ENCODE measurements at regions not wholly inside any gene's neighbourhood (a gene's known extent, or its start where the extent isn't known, plus 50 kb on each side); places are given as distances from the start of the nearest gene placed in this dataset.

DNA sequence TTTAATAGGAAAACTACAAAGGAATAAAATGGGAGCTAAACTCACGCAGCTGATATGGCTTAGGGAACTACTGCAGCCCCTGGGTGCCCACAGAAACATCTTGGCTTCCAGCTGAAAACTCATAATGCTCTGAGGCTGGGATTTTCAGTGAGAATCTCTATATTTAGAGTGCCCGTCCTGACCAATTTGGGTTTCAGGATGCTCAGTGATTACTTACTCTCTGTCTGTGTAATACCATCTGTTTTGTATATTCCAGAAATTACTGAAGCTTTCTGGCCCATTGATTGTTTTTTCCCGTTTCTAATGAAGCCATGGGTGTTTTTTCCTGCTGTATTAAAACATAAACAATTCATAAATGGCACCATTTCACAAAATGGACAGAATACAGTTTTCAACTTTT, 50.6 kb upstream of the ZNF385D start:
- no peak for DNase-seq (ENCODE audit: low spot score)

DNA sequence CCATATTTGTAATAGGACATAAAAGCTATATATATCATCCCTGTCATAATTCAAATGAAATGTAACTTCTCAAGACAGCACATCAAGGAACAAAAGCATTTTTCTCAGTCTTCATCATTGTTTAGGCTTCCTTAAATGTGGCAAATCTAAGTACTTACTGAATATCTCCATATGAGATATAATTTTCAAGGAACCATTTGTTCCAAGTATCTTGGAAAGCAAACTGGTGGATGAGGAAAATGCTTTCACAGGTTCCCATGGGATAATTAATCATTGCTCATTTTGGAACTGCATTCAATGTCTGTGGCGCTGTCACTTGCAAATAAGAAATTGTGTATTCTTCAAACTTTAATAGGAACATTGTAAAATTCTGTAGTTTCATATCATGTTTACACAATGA, 52.6 kb upstream of the ZNF385D start:
- no peak for DNase-seq (ENCODE audit: low spot score)

DNA sequence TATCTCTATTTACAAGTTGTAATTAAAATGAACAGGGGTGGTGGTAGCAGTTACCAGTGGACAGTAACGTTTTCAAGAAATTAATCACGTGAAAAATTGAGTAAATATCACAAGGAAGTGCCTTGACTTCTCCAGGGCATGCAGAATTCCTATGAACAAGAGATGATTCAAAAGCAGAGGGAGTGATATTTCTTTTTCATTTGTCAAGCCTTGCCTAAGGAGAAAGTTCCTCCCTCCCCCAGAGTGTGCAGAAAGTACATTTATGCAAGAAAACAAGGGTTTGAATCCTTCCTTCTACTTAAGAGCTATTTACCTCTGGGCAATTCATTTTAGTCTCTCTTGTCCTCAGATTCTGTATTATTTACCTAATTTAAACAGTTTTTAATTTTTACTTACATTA, 53.3 kb upstream of the ZNF385D start:
- no peak for DNase-seq (ENCODE audit: low spot score)

DNA sequence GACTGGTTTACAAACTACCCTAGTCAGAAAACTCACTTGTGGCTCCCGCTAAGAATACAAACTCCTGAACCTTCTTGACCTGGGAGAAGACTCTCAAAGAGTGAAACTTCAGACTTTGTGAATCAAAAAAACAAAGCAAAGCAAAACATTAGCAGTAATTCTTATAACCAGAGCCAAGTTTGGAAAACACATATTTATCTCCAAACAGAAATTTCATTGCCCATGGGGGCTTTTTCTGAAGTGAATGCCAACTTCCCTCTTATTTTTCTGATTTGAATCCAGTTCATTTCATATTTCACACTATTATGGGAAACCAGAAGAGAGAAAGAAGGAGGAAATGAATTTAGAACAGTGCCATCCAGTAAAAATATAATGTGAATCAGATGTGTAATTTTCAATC, 55.7 kb upstream of the ZNF385D start:
- no peak for DNase-seq (ENCODE audit: low spot score)

DNA sequence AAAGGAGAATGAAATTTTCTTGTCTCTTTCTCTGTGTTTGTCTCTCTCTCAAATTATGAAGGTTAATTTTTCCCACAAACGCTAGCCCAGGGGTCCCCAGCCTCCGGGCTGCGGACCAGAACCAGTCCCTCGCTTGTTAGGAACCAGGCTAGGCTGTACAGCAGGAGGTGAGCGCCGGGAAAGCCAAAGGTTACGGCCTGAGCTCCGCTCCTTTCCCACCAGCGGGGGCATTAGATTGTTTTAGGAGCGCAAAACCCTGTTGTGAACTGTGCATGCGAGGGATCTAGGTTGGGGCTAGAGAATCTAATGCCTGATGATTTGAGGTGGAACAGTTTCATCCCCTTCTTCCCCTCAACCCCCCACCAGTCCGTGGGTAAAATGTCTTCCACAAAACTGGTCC, 74.7 kb upstream of the ZNF385D start:
- no peak for DNase-seq (ENCODE audit: low spot score)

DNA sequence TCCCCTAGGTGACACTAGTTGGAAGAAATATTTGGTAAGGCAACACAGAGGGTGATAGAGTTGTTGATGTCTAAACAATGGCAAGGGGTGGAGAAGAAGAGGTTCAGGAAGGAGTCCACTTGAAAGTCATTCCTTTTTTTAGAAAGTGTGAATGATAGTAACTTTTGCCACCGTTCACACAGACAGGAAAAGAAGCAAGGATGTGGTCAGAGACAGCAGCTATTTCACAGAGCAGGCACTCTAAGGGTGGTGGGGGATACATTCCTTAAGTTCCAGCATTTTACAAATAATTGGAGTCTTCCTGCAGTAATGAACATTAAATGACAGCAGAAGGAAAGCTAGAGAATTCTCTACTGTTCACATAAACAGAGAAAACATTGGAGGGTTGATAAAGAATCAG, 75.4 kb upstream of the ZNF385D start:
- peak; percentile 21 for DNase-seq (ENCODE audit: low spot score)

DNA sequence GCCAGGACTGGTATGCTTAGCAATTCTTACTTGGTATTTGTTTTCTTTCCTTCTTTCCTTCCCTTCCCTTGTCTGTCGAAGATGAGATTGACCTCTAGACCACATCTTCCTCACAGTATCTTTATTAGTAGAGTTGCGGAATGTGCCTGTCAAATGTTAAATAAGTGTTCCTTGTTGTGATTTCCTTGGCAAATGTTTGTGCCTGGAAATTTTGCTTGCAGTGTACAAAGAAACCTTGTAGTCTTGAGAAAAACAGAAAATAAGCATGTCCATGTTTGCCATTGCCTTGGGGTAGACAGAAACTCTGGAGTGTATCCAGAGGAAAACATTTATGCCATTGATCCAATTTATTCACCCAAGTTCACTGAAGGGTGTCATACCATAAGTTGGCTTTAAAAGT, 79.5 kb upstream of the ZNF385D start:
- no peak for DNase-seq (ENCODE audit: low spot score)

DNA sequence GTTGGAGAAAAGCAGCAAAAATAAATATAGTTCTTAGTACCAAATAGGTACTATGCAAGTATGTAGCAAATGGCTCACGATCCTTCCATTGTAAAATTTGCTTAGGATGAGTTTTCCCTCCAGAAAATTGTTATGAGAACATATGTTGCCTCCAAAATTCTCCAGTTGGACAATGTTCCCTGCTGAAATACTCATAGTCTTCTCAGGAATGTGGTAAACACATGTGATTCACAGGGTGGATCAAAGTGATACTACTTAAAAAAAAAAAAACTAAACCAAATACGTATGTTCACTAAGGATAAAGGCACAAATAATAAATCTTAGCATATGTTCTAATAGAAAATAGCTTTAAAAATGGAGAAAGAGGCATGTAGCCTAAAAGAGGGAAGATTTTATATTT, 84.3 kb upstream of the ZNF385D start:
- DNase-seq (ENCODE audit: low spot score) = peak; percentile 35

DNA sequence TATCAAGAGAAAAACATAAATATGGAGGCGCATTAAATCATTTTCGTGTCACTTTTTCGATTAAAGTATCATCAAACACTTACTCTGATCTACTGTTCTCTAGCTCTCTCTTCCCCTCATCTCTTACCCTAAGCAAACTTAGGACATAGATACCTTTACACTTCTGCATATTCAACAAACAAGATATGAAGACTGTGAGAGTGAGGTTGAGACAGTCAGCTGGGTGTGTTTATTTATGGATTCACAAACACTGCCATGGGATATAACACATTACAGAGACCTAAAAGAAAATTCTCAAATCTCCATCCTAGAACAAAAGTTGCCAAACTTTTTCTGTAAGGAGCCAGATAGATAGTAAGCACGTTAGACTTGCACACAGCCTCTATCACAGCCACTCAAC, 85.2 kb upstream of the ZNF385D start:
- no peak for DNase-seq (ENCODE audit: low spot score)

DNA sequence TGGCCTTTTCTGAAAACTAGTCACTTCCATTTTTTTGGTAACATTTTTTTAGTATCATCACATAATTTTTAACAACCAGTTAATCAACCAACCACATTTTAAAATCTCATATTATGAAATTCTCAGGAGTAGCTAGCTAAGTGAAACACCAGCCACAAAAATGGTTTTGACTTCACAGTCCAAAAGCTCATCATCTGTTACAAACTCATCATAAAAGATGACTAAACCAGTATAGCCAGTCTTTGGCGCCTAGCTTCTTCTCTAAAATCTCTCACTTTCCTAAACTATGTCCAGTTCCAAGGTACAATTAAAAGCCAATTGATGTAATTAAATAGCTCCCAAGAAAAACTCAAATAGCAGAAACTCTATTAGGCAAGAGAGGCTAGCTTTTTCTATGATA, 88.2 kb upstream of the ZNF385D start:
- DNase-seq (ENCODE audit: low spot score) = peak; percentile 40

DNA sequence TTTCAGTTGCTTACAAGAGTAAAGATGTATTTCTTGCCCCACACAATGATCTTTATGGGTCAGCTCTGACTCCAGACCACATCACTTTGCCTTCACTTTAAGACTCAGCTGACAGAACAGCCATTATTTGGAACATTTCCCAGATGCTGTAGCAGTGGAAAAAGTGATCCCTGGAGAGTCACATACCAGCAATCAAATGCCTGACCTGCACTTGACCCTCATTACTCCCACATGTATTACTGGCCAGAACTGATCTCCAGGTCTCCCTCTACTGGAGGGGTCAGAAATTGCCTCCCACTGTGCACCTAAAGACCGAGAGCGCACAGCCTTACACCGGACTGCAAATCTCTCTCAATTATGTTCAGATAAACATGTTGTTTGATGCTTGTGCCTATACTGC, 88.6 kb upstream of the ZNF385D start:
- peak; percentile 82 for DNase-seq (ENCODE audit: low spot score)

DNA sequence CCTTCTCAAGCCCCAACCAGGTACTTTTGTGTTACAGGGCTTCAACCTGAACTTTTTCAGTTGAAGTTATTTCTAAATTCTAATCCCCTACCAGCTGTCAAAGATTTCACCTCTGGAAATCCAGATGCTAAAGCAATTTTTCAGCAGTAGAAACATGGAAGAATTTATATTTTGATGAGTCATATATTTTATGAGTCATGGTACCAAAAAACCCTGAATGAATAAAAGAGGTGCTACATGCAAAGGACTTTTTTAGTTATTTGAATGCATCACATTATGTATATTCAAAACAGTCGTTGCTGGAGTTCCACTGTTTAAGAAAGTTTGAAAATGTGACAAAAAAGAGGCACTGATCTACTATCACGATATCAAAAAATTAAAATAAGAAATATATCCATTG, 96.0 kb upstream of the ZNF385D start:
- no peak for DNase-seq (ENCODE audit: low spot score)

DNA sequence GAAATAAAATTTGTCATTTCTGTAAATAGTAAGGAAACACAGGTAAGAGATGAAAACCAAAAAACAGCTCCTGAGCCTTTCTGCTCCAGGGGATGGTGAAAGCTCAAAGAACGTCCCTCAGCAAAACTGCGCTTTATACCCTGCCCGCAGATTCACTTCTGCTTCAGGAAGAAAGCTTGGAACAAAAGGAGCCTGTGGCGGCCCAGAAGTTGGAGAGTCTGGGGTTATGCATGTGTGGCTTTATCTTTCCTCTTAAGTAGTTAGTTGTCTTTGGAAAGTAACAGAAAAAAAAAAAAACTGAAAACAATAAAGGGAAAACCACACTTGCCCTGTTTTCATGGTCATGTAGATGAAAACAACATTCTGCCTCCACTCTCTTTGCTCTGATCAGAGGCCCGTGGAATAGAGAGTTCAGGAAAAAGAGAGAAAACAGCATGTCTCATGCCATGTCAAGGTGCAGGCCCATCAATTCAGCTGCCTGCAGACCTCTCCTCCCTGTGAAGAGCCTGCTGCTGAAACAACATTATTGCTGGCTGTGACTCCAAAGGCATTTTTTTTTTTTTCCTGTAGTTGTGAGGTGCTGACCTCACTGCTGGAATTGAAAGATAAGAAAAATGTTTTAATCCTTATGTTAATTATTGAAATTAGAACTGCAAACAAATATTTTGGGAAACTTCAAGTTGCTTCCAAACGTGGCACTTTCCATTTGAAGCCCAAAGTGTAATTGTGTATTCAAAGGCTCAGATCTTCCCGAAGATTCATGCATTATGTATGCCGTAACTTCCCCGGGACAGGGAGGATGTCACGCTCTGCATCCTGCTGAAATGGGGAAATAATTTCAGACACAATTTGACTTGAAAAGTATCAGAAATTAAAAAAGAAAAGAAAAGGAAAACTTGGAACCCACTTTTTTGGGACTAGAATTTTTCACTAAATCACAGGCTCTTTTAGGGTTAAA, 108.4 kb upstream of the ZNF385D start:
- DNase-seq (ENCODE audit: low spot score) = no peak

DNA sequence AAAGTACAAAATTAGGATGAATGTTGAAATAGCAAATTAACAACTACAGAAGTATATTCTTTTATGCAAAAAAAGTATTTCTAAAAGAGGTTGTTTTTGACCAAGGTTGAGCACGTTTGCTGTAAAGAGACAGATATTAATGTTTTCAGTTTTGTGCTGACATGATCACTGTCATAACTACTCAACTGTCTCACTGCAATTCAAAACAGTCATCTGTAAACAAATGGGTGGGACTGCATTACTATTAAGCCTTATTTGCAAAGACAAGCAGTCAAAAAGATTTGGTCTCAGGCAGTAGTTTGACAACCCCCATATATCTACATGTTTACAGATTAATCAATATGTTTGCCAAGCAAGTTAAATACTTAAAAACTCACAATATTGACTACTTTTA, 109.1 kb upstream of the ZNF385D start:
- no peak for DNase-seq (ENCODE audit: low spot score)

DNA sequence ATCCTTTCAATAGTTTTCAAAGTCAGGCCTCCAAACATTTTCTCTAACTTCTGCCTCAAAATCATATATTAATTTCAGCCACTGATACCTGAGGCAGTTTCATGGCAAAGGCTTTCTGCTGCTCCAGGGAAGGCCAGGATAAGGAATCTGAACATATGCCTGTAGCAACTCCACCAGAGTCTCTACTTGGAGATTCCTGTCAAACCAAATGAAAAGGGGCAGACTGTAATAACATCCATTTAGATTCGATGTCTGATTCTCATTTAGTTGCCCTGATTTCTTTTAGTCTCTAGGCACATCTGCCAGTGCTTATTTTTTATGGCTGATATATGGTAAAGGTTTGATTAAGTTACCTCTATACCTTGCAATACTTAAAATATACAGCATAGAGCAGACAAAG, 109.6 kb upstream of the ZNF385D start:
- DNase-seq (ENCODE audit: low spot score) = no peak

DNA sequence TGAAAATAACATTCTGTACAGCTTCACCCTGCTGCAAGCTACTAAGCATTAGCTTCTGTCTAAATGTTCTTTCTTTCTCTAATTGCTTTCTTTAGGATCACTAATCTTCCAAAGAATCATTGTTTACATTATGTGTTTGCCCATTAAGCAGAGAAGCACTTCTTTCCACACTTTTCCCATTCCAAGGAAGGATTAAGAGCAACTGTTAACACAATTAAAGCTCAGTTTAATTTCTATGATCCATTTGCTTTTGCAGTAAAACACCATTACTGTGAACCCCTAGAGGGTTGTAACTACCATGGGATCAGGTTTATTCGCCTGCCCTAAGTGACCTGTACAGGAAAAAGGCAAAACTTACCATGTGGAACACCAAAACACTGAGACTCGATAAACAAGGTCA, 125.8 kb upstream of the ZNF385D start:
- DNase-seq (ENCODE audit: low spot score) = no peak

DNA sequence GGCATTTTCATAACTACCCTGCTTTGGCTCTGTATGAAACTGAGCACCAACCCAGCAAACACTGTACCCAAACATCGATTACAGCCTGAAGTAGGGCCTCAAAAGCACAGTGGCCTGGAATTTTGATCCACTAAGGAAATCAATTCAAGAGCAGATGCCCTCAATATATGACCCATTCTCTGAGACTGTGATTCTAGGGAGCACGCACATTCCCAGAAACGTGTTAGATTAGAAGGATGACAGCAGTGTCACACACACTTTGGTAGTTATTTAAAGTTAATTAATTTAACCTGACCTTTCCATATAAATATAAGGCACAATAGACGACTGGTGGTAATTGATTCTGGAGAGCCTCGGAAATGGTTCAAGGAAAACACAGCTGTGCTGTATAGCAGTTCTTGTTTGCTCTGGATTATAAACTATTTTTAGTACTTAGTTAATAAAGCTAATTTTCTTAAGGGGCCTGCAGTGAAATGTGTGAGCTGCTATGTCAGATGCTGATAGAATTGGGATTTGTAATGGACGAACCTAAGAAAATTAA, 126.3 kb upstream of the ZNF385D start:
- DNase-seq (ENCODE audit: low spot score) = no peak

DNA sequence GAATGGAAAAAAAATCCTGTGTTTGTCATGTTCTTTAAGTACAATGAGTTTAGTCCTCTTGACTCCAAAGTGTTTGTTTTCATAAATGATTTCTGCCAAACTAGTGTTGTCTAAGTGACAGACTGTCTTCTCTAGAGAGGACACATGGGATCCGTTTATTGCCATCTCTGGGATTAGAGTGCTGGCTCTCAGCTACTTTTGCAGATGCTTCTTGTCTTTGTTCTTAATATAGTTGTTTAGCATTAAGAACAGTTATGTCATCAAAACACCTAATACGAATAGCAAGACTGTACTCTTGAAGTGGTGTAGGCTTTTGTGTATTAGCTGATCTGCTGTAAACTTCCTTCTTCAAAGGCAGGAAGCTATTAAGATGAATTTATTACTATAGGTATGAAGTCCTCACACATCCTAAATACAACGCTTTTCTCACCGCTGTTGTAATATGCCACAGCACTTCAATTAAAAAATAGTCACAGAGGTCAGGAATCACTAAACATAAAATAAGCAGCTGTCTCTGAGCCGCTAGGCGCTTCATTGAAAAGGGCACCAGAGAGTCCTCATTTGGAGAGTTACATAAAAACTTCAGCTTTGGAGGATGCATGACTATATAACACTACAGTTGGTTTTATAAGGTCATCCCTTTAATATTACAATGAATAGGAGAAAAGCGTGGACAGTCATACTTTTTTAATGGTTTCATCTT, 128.3 kb upstream of the ZNF385D start:
- DNase-seq (ENCODE audit: low spot score) = no peak

DNA sequence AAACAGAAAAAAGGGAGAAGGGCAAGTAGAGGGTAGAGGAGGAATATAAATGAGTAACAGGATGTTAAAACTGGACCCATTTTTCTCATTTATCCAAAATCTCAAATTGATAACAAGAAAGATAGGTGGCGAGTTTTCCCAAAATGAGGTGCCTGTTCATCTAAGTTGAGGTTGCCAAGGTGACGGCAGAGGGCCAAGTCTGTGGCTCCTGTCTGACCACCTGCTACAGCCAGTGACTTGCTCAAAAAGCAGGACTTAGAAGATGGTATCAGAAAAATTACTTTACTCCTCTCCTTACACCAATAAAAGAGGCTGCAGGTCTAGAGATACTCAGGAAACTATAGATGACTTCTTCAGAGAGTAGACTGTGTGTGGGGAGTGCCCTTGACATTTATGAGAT, 137.6 kb upstream of the ZNF385D start:
- no peak for DNase-seq (ENCODE audit: low spot score)

DNA sequence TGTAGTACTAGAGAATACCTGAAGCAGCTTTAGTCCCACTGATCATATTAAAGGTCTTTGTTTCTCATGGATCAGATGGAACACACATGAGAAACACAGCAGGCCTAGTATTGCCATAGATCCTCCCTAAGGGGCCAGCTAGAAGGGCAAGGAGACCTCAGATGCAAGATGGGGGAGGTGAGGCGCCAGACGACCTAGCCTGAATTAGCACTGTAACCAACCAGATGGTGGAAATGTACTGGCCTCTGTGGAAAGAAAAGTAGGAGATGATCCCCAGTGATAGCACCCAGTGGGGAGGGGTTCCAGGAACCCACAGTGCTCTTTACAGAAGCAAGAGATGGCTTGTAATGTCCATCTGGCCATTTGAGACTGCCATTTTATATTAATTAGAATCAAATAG, 138.2 kb upstream of the ZNF385D start:
- DNase-seq (ENCODE audit: low spot score) = no peak

DNA sequence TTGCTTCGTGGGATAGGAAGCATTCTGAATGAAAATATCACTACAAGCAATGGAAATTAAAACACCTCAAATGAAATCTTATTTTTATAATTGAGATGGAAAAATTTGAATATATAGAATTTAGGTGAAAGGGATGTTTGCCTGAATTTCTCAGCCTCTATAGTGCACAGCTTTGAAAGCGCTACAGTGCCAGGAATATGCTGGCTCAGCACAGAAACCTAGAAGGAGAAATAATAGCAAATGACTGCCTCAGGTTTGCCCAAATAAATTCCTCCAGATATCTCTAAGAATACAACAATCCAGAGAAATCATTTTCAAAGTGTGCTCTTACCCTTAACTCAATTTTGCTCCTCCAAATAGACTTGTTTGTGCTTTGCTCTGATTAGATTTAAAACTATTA, 141.1 kb upstream of the ZNF385D start:
- no peak for DNase-seq (ENCODE audit: low spot score)

DNA sequence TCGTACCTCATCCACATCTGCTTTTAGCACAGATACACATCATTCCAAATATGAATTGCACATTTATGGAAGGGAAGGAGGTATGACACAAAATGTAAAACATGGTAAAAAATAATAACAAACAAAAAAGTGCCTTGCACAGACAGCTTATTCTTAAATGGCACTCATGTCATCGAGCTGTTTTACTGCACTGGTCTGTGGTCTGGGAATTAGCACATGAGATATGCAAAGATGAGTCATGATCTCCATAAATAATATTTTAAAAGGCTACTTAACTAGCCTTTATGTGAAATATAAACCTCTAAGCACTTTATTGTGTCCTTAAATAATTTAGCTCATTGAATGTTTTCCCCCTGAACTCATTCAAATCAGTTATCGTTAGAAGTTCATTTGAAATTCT, 142.2 kb upstream of the ZNF385D start:
- no peak for DNase-seq (ENCODE audit: low spot score)
